Umbilical cord (tissue), 1 donor: ENCODE measurements at regions not wholly inside any gene's neighbourhood (a gene's known extent, or its start where the extent isn't known, plus 50 kb on each side); places are given as distances from the start of the nearest gene placed in this dataset.
A peak's percentile ranks its signal among the peaks of the same experiment; 100 is the strongest.

Source experiments
- DNase-seq: peaks from one replicate; pipeline ENCODE4 v3.0.0-alpha.2; 2015; ENCODE audit warnings: low spot score

DNA sequence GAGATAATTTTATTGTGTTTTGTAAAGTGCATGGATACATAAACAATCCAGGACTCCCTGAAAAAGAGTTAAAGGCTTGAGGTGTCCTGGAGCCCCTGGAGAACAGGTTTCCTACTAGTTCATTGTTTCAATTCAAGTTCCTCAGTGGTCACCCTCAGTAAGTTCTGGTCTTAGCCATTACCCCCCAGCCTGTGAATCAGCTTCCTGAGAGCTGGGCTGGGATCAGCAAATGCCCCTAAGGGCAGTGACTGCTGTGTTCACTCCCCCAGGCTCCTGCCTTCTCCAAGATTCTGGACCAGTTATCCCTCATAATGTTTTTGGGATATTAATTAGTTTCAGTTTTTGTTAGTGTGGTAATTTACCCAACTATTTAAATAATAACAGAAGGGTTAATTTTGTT, 151.6 kb upstream of the PRSS58 start:
- no peak for DNase-seq

DNA sequence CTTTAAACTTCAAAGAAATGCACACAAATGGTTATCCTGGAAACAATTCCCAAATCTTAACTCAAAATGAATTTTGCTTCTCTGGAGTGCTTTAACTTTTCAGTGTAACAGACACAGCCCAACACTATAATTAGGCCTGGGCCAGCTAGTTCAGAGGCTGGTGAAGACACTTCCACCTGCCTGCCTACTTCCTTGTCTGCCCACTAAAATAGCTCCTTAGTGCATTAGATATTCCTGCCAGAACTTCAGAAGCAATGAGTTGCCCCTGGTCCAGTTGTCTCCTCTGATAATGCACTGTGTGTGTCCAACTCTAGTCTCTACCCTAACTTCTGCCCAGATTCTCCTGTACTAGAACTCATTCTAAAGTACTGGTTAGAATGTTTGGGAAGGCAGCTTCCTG, 150.9 kb upstream of the PRSS58 start:
- no peak for DNase-seq

DNA sequence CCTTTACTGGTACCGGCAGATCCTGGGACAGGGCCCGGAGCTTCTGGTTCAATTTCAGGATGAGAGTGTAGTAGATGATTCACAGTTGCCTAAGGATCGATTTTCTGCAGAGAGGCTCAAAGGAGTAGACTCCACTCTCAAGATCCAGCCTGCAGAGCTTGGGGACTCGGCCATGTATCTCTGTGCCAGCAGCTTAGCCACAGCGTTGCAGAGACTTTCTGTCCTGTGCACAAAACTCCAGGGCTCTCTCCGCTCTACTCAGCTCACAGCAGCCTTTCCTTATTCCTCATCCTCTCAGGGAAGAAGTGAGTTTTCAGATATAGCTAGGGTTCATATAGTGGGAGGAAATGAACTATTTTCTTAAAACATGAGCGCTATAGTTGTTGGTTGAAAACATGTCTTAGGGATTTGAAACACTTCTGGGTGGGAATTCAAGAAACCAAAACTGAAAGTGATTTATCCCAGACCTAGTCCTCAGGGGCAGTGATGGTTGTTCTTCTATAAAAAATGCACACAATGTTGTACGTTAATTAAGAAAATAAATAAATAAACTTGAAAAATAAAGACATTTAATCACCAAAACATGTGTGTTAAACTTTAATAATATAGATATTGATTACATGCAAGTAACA, 150.2 kb upstream of the PRSS58 start:
- no peak for DNase-seq

DNA sequence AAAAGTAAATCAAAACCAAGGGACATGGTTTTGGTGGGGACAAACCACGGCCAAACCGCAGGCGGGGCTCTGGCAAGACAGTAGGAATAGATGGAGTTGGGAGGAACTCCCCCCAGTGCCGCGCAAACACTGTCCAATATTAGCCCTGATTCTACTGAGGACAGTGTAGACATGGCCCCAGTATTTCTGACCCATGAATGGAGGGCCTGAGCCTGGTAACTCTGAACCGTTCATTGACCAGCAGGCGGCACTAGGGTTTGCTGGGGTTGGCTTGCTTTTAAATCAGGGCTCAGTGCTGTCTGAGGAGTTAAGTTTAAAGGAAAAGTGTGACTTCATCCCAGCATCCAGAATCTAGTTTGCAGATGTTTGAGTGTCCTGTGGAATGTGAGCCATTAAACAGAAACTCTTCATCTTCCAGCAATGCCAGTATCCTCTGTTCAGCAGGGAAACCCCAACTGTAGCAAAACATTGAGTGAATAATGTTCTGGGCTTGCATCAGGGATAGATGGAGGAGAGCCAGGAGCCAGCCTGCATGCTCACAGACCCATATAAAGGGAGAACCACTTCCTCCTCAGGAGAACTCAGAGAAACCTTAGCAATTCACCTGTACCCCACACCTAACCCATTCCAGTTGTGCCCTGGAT, 147.4 kb upstream of the PRSS58 start:
- DNase-seq: no peak

DNA sequence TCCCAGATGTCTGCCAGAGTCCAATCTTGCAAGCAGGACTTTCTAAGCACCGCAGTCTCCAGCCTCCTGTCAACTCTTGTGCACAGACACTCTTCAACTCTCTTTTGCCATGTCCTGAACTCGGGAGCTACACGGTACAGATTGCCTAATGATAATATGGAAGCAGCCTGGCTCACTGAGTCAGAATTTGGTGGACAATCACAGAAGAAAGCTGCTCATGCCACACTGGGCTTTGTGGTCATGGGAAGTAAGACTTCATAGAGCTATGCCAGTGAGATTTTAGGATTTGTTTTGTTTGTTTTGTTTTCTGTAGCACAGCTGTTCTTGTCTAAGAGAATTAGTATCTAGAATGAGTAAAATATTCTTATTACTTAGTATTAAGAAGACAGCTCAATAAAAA, 144.1 kb upstream of the PRSS58 start:
- DNase-seq: no peak

DNA sequence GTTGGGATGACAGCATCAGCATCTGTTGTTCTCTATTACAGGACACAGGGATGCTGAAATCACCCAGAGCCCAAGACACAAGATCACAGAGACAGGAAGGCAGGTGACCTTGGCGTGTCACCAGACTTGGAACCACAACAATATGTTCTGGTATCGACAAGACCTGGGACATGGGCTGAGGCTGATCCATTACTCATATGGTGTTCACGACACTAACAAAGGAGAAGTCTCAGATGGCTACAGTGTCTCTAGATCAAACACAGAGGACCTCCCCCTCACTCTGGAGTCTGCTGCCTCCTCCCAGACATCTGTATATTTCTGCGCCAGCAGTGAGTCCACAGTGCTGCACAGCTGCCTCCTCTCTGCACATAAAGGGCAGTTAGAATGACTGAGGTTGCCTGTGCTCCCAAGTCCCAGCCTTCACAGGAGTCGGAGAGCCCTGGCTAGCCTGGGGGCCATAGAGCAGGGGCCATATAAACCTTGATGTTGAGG, 142.2 kb upstream of the PRSS58 start:
- DNase-seq: no peak

DNA sequence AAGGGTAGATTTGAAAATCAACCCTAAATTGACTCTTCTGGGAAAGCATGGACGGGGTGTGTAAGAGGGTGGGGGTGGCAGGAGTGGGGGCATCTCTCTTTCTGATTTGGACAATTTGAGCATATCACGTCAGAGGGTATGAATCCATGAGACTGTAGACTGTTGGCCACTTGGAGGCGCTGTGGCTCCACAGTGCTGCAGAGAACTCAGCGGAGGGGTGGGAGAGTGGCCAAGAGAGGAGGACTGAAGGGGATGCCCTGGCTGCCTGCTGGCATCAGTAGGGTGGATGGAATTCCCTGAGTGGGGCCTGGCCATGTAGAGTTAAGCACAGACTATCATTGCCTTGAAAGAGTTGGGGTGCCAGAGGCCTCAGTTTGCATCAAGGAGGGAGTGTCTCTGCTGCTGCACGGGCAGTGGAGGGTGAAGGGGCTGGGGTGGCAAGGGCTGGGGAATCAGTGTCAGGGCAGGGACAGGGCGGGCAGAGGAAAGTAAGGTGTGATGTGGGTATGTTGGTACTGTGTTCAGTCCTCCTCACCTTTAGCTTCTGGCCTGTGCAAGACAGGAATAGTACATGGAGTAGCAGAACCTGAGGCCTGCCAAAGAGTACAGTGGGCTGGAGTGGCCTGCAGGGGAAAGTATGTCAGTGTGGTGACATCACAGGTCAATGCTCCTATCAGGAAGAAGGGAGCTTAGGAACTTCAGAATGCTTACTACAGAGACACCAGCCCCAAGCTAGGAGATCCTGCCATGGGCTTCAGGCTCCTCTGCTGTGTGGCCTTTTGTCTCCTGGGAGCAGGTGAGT, 133.5 kb upstream of the PRSS58 start:
- no peak for DNase-seq

DNA sequence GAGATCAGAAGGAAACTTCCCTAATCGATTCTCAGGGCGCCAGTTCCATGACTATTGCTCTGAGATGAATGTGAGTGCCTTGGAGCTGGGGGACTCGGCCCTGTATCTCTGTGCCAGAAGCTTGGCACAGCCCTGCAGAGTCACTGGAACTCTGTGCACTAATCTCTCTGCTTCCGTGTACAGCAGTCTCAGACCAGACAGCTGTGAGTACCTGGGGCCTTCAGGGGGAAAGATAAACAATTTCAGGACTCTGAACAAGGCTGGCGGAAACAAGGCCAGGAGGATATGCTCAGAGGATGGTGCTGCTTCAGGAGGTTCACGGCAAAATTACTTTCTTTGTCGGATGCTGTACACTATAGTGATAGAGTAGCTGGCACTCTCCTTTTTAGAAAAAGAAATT, 131.7 kb upstream of the PRSS58 start:
- DNase-seq: no peak

DNA sequence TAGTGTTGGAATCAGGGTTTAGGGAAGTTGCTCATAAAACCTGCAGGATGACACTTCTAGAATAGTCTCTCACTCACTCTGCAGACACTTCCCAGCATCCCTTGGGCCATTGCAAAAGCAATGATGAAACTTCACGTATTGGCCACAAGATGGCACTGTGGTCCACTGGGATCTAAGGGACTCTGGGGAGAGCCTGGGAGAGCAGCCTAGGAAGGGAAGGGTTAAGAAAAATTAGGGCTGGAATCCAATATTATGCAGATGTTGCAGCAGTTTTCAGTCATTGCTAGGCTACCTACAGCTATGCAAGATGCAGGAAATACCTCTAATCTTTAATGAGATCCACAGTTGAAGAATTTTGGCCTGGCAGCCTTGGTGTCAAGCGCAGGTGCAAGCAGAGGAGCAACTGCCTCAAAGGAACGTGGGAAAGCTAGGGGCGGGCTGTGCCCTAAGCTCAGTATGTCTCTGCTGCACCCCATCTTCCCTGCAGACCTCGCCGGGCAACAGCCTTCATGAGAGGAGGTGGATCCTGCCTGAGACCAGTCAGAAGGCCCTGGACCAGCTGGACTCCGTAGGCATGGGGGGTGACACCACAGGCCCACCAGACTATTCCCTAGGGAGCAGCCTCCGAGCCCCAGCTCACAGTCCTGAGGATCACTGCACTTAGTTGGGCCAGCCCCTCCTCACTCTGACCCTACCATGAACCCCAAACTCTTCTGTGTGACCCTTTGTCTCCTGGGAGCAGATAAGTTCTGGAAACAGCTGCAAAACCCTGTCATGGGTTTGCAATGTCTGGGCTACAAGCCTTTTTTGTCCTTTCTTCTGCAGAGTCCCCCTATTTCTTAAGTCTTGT, 127.9 kb upstream of the PRSS58 start:
- peak; percentile 50 for DNase-seq

DNA sequence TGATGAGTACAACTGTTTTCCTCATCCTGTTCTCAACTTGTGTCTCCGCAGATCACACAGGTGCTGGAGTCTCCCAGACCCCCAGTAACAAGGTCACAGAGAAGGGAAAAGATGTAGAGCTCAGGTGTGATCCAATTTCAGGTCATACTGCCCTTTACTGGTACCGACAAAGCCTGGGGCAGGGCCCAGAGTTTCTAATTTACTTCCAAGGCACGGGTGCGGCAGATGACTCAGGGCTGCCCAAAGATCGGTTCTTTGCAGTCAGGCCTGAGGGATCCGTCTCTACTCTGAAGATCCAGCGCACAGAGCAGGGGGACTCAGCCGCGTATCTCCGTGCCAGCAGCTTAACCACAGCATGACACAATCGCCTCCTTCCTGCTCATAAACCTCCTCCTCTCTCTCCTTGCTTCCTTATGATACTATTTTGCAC, 126.7 kb upstream of the PRSS58 start:
- DNase-seq: peak; percentile 56

DNA sequence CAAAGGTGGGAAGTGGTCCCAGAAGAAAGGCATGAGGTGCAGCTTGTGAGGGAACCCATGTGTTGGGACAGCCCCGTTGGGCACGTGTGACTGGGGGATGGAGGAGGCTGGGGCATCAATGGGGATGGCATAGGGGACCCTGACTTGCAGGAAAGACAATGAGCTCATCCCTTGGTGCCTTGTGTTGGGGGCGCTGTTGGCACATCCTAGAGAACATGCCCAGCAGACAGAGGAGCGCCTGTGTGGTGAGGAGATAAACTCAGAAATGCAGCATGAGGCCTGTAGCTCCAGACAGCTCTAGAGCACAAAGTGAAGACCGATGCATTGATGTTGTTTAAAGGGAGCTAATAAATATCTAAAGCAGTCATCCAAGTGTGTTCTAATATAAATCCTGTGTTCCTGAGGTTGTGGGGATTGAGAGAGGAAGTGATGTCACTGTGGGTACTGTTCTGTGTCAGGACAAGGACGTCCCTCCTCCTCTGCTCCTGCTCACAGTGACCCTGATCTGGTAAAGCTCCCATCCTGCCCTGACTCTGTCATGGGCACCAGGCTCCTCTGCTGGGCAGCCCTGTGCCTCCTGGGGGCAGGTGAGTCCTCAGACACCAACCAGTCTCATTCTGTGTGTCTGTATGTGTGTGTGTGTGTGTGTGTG, 126.1 kb upstream of the PRSS58 start:
- DNase-seq: no peak

DNA sequence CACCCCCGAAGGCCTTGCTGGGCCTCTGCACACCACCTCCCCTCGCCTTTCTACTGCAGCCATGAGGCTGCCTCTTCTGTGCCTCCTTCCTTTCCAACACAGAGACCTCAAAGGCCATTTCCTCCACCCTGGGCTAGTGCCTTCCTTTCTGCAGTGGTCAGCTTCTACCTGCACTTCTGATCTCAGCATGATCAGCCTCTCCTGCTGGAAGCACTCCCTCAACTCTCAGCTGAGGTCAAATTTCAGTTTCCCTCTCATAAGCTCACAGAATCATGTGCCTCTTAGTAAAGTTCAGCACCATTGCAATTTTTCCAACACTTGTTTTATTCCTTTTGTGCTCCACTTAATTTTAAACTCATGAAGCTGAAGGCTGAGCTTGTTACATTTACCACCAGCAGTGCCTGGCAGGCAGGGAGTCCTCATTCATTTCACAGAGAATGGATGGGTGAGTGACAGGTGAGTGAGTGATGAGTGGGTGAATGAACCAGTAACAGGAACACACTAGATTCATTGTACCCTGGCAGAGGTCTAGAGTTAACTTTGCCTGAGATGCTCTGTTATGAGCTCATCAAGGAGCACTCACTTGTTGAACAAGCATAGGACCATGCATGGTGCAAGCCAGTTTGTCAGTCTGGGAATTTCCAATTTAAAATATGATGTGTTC, 124.0 kb upstream of the PRSS58 start:
- no peak for DNase-seq

DNA sequence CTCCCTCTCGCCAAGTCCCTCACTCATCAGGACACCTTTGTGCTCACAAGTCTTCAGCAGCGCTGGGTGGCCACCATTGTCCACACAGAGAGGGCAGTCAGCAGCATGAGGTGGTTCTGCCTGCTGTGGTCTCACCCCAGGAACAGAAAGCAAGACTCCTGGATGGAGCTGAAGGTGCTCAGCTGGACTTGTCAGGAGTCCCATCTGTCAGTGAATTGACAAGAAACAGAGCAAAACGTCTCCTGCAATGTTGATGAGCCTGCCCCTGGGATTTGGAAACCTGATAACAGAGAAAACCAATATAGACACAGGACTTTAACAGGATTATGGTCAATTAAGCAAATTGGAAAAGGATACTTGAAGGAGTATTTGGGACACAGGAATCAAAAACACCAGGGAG, 122.2 kb upstream of the PRSS58 start:
- no peak for DNase-seq

DNA sequence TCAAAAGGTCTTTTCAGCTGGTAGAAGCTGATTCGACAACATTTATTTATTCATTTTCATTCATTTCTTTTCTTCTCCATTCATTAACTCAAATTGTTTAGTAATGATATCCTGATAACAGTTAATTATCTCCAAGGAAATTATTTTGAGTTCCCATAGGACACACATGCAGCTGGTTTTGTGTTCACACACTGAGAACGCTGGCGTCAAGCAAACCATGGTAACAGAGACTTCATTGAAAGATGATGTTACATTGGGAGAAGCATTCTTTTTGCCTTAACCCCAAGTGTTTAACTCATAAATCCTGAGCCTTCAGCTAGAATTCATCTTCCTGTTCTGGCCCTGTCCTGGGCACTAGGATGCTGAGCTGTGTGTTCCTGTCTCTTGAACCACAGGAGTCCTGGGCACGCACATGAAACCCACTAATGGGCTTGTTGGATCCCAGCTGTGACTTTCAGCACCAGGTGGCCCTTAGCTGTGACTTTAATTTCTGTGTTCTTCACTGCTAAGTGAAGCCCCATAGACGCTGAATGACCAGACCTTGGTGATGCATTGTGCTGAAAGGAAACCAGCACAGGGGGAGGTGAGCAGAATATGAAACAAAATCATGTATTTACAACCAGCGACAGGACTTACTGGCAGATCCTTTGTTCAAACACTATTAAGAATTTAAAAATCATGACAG, 121.5 kb upstream of the PRSS58 start:
- DNase-seq: no peak

DNA sequence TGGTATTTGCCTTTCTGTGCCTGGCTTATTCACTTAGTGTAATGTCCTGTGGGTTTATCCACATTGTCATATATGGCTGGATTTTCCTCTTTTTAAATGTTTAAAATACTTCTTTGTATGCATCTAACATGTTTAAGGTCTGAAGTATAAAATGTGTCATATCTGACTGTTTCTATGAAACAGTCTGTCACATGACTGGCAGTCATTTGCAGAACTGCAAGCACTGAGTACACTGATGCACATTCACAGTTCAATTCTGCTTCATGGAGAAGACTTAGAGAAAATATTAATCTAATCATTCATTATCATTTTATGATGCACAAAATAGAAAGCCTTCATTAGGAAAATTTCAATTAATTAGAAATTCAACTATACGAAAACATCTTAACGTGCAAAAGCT, 119.7 kb upstream of the PRSS58 start:
- DNase-seq: no peak

DNA sequence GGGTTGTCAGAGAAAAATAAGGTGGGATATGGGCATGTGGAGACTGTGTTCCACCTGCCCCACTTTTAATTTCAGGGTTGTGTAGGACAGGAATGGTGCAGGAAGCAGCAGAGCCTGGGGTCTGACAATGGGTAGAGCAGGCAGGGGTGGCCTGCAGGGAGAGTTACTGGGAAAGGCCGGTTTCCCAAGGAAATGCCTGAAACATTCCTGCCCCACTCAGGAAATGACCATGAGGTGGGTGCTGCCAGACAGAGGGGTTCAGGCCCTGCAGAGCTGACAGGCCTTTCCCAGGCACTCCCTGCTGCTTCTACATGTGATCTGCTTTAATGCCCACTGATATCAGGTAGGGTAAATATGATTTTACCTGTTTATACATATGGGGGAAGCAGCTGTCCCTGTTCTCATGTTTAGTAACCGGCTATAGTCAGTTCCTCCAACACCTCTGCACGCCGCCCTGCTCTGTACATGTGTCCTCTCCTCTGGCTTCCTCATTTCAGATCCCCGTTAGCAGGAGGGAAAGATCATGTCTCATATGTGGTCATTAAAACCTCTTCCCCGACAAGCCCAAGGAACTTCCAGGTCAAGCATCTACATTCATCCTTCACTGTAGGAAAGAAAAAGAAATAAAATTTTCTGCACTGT, 118.6 kb upstream of the PRSS58 start:
- DNase-seq: peak; percentile 14

DNA sequence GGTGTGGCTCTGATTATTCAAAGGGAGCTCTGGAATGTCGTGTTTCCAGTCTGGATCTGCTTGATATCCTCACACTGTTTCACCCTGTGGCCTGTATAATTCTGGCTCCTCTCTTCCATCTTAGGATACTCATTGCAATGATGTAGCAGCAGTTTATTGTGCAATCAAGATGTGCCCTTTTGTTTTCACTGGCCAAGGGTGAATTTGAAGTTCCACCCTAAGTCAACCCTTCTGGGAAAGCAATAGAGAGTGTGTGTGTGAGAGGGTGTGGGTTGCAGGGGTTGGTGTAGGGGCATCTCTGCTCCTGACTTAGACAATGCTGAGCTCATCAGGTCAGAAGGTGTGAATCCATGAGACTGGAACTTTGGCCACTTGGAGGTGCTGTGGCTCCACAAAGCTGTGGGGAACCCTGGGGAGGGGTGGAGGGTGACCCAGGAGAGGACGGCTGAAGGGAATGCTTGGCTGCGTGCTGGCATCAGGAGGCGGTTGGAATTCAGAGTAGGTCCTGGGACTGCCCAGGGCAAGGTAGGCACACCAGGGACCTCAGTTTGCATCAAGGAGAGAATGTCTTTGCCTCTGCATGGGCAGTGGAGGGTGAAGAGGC, 118.0 kb upstream of the PRSS58 start:
- DNase-seq: no peak

DNA sequence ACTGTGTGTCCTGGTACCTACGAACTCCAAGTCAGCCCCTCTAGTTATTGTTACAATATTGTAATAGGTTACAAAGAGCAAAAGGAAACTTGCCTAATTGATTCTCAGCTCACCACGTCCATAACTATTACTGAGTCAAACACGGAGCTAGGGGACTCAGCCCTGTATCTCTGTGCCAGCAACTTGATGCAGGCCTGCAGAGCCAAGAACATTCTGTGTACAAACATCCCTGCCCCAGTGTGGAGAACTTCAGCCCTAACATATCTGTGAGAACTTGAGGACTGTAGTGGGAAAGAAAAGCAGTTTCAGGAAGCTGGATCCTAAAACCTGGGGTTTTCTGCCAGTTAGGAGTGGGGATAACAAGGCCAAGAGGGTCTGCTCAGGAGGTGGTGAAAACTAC, 114.9 kb upstream of the PRSS58 start:
- DNase-seq: no peak
